GM23248 (cell line): ENCODE measurements at regions not wholly inside any gene's neighbourhood (a gene's known extent, or its start where the extent isn't known, plus 50 kb on each side); places are given as distances from the start of the nearest gene placed in this dataset.
"Not testable (repeated sequence)": the region's sequence is repeated elsewhere in the genome, so short reads cannot be mapped to it uniquely, and the experiment has no call there.

ENCODE experiments used
- DNase-seq: peaks from one replicate; pipeline ENCODE4 v3.0.0-alpha.2; 2015
- H2AFZ ChIP-seq: fragments of 200-600 bp; sonication (generic); 2 replicates; pipeline ENCODE4 v1.6.1; 2016; ENCODE audit warnings: antibody characterized with exemption
- H3F3A ChIP-seq: fragments of 200-600 bp; sonication (generic); 2 replicates; pipeline ENCODE4 v1.6.1; 2016; ENCODE audit warnings: mild to moderate bottlenecking, antibody characterized with exemption, mixed run types; ENCODE audit not compliant: insufficient read depth
- H3K27ac ChIP-seq: fragments of 200-600 bp; sonication (generic); 2 replicates; pipeline ENCODE4 v1.5.1; 2016; ENCODE audit warnings: mild to moderate bottlenecking
- H3K27me3 ChIP-seq: fragments of 200-600 bp; sonication (generic); replicated peaks from 2 replicates; pipeline ENCODE4 v1.6.1; 2016; ENCODE audit warnings: mild to moderate bottlenecking; ENCODE audit not compliant: insufficient read depth
- H3K36me3 ChIP-seq: fragments of 200-600 bp; sonication (generic); 2 replicates; pipeline ENCODE4 v1.6.1; 2016; ENCODE audit warnings: low read depth, mild to moderate bottlenecking
- H3K4me1 ChIP-seq: fragments of 200-600 bp; sonication (generic); 2 replicates; pipeline ENCODE4 v1.6.1; 2016; ENCODE audit warnings: mild to moderate bottlenecking; ENCODE audit not compliant: insufficient read depth
- H3K4me2 ChIP-seq: fragments of 200-600 bp; sonication (generic); one replicate; pipeline ENCODE4 v1.6.1; 2016; ENCODE audit warnings: mild to moderate bottlenecking; ENCODE audit not compliant: unreplicated experiment
- H3K4me3 ChIP-seq: fragments of 200-600 bp; sonication (generic); 2 replicates; pipeline ENCODE4 v1.5.1; 2016; ENCODE audit warnings: mild to moderate bottlenecking
- H3K79me2 ChIP-seq: fragments of 200-600 bp; sonication (generic); 2 replicates; pipeline ENCODE4 v1.6.1; 2016; ENCODE audit warnings: mild to moderate bottlenecking; ENCODE audit not compliant: insufficient read depth
- H3K9ac ChIP-seq: fragments of 200-600 bp; sonication (generic); 2 replicates; pipeline ENCODE4 v1.6.1; 2016; ENCODE audit warnings: mild to moderate bottlenecking
- H3K9me2 ChIP-seq: fragments of 200-600 bp; sonication (generic); 2 replicates; pipeline ENCODE4 v1.6.1; 2016; ENCODE audit warnings: mixed run types, mild to moderate bottlenecking, moderate library complexity; ENCODE audit not compliant: insufficient read depth
- H3K9me3 ChIP-seq: fragments of 200-600 bp; sonication (generic); one replicate; pipeline ENCODE4 v1.6.1; 2017; ENCODE audit warnings: low read depth
- H4K20me1 ChIP-seq: fragments of 200-600 bp; sonication (generic); 2 replicates; pipeline ENCODE4 v1.6.0; 2016; ENCODE audit not compliant: insufficient read depth
- WGBS, 2 experiments: methylation state at CpG; one replicate each; pipeline ENCODE4 v1.1.6; 2015 to 2017; ENCODE audit warnings: low lambda C conversion rate in 2 of 2, low coverage in 1 of 2; ENCODE audit errors: missing lambda C conversion rate in 2 of 2; 5-methylcytosine and 5-hydroxymethylcytosine counted together
- in situ Hi-C: fragments of 300-500 bp; cut with MboI; formaldehyde crosslinking; loops from 2 replicates; pipeline ENCODE4 v1.15.0; 2020

DNA sequence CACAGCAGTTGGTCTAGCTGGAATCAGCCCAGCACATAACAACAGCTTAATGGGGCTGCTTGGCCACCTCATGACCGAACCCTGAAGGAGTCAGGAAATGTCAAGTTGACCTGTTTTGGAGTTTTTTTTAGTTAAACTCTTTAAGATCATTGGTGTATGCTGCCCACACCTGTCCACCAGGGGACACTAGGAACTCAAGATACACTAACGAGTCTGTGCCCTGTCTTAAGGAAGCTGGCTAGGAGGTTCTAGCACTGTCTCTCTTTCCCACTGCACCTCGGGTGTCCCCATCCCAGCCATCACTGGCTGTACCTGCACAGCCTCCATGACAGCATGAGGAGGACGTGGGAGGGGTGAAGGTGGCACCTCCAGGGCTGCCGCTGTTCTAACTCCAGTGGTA, 364.9 kb upstream of the SOX1 start:
- H3K9me3 ChIP-seq, H3K4me3 ChIP-seq, H3K4me2 ChIP-seq, H3K4me1 ChIP-seq, H2AFZ ChIP-seq, H3K27ac ChIP-seq, H4K20me1 ChIP-seq, in situ Hi-C loops, H3K9ac ChIP-seq, H3K27me3 ChIP-seq, H3K36me3 ChIP-seq, DNase-seq, H3F3A ChIP-seq, H3K79me2 ChIP-seq, H3K9me2 ChIP-seq: not testable (repeated sequence)
- no CpG with 5 or more reads among the region's 5 CpGs for WGBS, 2 experiments
